HG03097 (cell line): ENCODE measurements at regions not wholly inside any gene's neighbourhood (a gene's known extent, or its start where the extent isn't known, plus 50 kb on each side); places are given as distances from the start of the nearest gene placed in this dataset.

Source experiments
- ATAC-seq: cut with Tn5 transposase; IDR thresholded peaks from one replicate; pipeline ENCODE4 v1.9.1; 2021; ENCODE audit not compliant: unreplicated experiment, low FRiP score

- no peak for ATAC-seq
These were observed 316.8 kb upstream of the CHRM2 start for GRCh38 chr7:136551618-136552017.

GRCh38 chr7:136549756-136550155 lies 318.7 kb upstream of the CHRM2 start:
- ATAC-seq: no peak

GRCh38 chr7:136533732-136534131 lies 334.7 kb upstream of the CHRM2 start:
- ATAC-seq: no peak

GRCh38 chr7:136530831-136531230 lies 337.6 kb upstream of the CHRM2 start:
- no peak for ATAC-seq

GRCh38 chr7:136528329-136528728 lies 340.1 kb upstream of the CHRM2 start:
- no peak for ATAC-seq

- no peak for ATAC-seq
These were observed 340.9 kb upstream of the CHRM2 start for GRCh38 chr7:136527554-136527953.

- no peak for ATAC-seq
These were observed 341.9 kb upstream of the CHRM2 start for GRCh38 chr7:136526408-136527105.

- no peak for ATAC-seq
These were observed 344.9 kb upstream of the CHRM2 start for GRCh38 chr7:136523571-136523970.

- no peak for ATAC-seq
These were observed 350.5 kb upstream of the CHRM2 start for GRCh38 chr7:136517971-136518370.

GRCh38 chr7:136514776-136515175 lies 353.7 kb upstream of the CHRM2 start:
- ATAC-seq: no peak

GRCh38 chr7:136513744-136514143 lies 354.7 kb upstream of the CHRM2 start:
- ATAC-seq: no peak

- no peak for ATAC-seq
These were observed 359.0 kb upstream of the CHRM2 start for GRCh38 chr7:136509466-136509865.

GRCh38 chr7:136502162-136502561 lies 366.3 kb upstream of the CHRM2 start:
- no peak for ATAC-seq

- ATAC-seq: no peak
These were observed 367.3 kb upstream of the CHRM2 start for GRCh38 chr7:136501151-136501550.

GRCh38 chr7:136496551-136496950 lies 371.9 kb upstream of the CHRM2 start:
- no peak for ATAC-seq

GRCh38 chr7:136495081-136495480 lies 373.4 kb upstream of the CHRM2 start:
- no peak for ATAC-seq

GRCh38 chr7:136492366-136492765 lies 376.1 kb upstream of the CHRM2 start:
- no peak for ATAC-seq

- no peak for ATAC-seq
These were observed 378.6 kb upstream of the CHRM2 start for GRCh38 chr7:136489808-136490207.

- ATAC-seq: no peak
These were observed 387.6 kb upstream of the CHRM2 start for GRCh38 chr7:136480901-136481300.

GRCh38 chr7:136479922-136480321 lies 388.5 kb upstream of the CHRM2 start:
- ATAC-seq: no peak

GRCh38 chr7:136470179-136470578 lies 398.3 kb upstream of the CHRM2 start:
- ATAC-seq: no peak

- no peak for ATAC-seq
These were observed 415.5 kb upstream of the CHRM2 start for GRCh38 chr7:136452949-136453348.

- ATAC-seq: no peak
These were observed 421.7 kb upstream of the CHRM2 start for GRCh38 chr7:136446751-136447150.
